Endothelial cell (in vitro differentiated cells): ENCODE measurements at regions not wholly inside any gene's neighbourhood (a gene's known extent, or its start where the extent isn't known, plus 50 kb on each side); places are given as distances from the start of the nearest gene placed in this dataset.

ENCODE experiments used
- DNase-seq: peaks from one replicate; pipeline ENCODE4 v3.0.0; 2021; ENCODE audit warnings: low spot score
- H3K27ac Mint-ChIP-seq: one replicate; pipeline ENCODE4 v1.8.0; 2021; ENCODE audit warnings: mixed read lengths, inconsistent platforms; ENCODE audit not compliant: unreplicated experiment
- H3K27me3 Mint-ChIP-seq: one replicate; pipeline ENCODE4 v1.8.0; 2021; ENCODE audit warnings: mild to moderate bottlenecking, moderate library complexity, mixed read lengths, inconsistent platforms; ENCODE audit not compliant: unreplicated experiment
- H3K36me3 Mint-ChIP-seq: one replicate; pipeline ENCODE4 v1.8.0; 2021; ENCODE audit warnings: mild to moderate bottlenecking, low read depth, mixed read lengths, inconsistent platforms; ENCODE audit not compliant: unreplicated experiment
- H3K4me1 Mint-ChIP-seq: one replicate; pipeline ENCODE4 v1.8.0; 2021; ENCODE audit warnings: mild to moderate bottlenecking, mixed read lengths, inconsistent platforms; ENCODE audit not compliant: unreplicated experiment
- H3K4me3 Mint-ChIP-seq: one replicate; pipeline ENCODE4 v1.8.0; 2021; ENCODE audit warnings: mild to moderate bottlenecking, mixed read lengths, inconsistent platforms; ENCODE audit not compliant: unreplicated experiment
- H3K9me3 Mint-ChIP-seq: one replicate; pipeline ENCODE4 v1.8.0; 2021; ENCODE audit warnings: mixed read lengths, inconsistent platforms; ENCODE audit not compliant: unreplicated experiment
- CTCF ChIP-seq: fragments of 200-600 bp; sonication (generic); IDR thresholded peaks from one replicate; pipeline ENCODE4 v1.5.0; 2021; ENCODE audit warnings: antibody characterized with exemption; ENCODE audit not compliant: unreplicated experiment

- no peaks in the 10 kb centered on the region for H3K36me3 Mint-ChIP-seq
- H3K4me3 Mint-ChIP-seq: no peak overlapping the region
- H3K27ac Mint-ChIP-seq: no peak overlapping the region
- H3K4me1 Mint-ChIP-seq: no peaks in the 10 kb centered on the region
- H3K9me3 Mint-ChIP-seq: no peaks in the 10 kb centered on the region
- no peak for TF ChIP-seq CTCF
- no peak for DNase-seq
- peaks cover 2% of the 10 kb centered on the region for H3K27me3 Mint-ChIP-seq
Observed at GRCh38 chr16:54867302-54867832, 63.3 kb upstream of the IRX5 start.

GRCh38 chr16:54862529-54862928, 68.1 kb upstream of the IRX5 start:
- Mint-ChIP-seq H3K36me3 (no peaks in the 10 kb centered on the region), H3K4me3 (no peak overlapping the region), H3K27me3 (peaks cover 2% of the 10 kb centered on the region), H3K9me3 (no peaks in the 10 kb centered on the region), H3K4me1 (no peaks in the 10 kb centered on the region), H3K27ac (no peak overlapping the region)
- no peak for TF ChIP-seq CTCF
- no peak for DNase-seq

- no peak overlapping the region for H3K4me3 Mint-ChIP-seq
- H3K27ac Mint-ChIP-seq: no peak overlapping the region
- DNase-seq: no peak
- no peak for TF ChIP-seq CTCF
- no peaks in the 10 kb centered on the region for H3K36me3 Mint-ChIP-seq
- no peaks in the 10 kb centered on the region for H3K27me3 Mint-ChIP-seq
- H3K4me1 Mint-ChIP-seq: no peaks in the 10 kb centered on the region
- no peaks in the 10 kb centered on the region for H3K9me3 Mint-ChIP-seq
Observed at GRCh38 chr16:54856871-54857270, 73.8 kb upstream of the IRX5 start.

- H3K27me3 Mint-ChIP-seq: peaks cover 4% of the 10 kb centered on the region
- no peaks in the 10 kb centered on the region for H3K4me1 Mint-ChIP-seq
- H3K27ac Mint-ChIP-seq: no peak overlapping the region
- no peaks in the 10 kb centered on the region for H3K36me3 Mint-ChIP-seq
- no peak for DNase-seq
- H3K4me3 Mint-ChIP-seq: no peak overlapping the region
- no peak for TF ChIP-seq CTCF
- no peaks in the 10 kb centered on the region for H3K9me3 Mint-ChIP-seq
Observed at GRCh38 chr16:54847609-54848008, 83.1 kb upstream of the IRX5 start.

GRCh38 chr16:54847207-54847606, 83.5 kb upstream of the IRX5 start:
- DNase-seq: no peak
- Mint-ChIP-seq H3K4me3 (no peak overlapping the region), H3K4me1 (no peaks in the 10 kb centered on the region), H3K9me3 (no peaks in the 10 kb centered on the region), H3K27me3 (peaks cover 4% of the 10 kb centered on the region), H3K36me3 (no peaks in the 10 kb centered on the region), H3K27ac (no peak overlapping the region)
- TF ChIP-seq CTCF: no peak
